B cell (primary cell): ENCODE measurements at regions not wholly inside any gene's neighbourhood (a gene's known extent, or its start where the extent isn't known, plus 50 kb on each side); places are given as distances from the start of the nearest gene placed in this dataset.
"Not testable (repeated sequence)": the region's sequence is repeated elsewhere in the genome, so short reads cannot be mapped to it uniquely, and the experiment has no call there.

ENCODE experiments used
- ATAC-seq: fragments of 200-7000 bp; cut with Tn5 transposase; one replicate; pipeline ENCODE4 v1.10.0; 2021; ENCODE audit warnings: low read depth, mild to moderate bottlenecking, moderate number of reproducible peaks, moderate library complexity
- CTCF ChIA-PET: fragments of 350-600 bp; sonication (Branson Sonifier 250); formaldehyde crosslinking; loops from one replicate; lab custom pipeline; 2021; ENCODE audit warnings: antibody characterized with exemption, inconsistent platforms; lab: Charles Lee
- POLR2A ChIA-PET: fragments of 350-600 bp; sonication (Branson Sonifier 250); formaldehyde crosslinking; loops from one replicate; lab custom pipeline; 2021; ENCODE audit warnings: antibody characterized with exemption; lab: Charles Lee
- DNase-seq: peaks from one replicate; pipeline ENCODE4 v3.0.0; 2013
- H2AFZ ChIP-seq: 2 replicates; pipeline ENCODE4 v1.6.1; 2012; ENCODE audit warnings: mild to moderate bottlenecking, low read depth, low read length; ENCODE audit not compliant: insufficient read depth, poor library complexity, severe bottlenecking
- H3K27ac ChIP-seq, 2 donors: 1 replicate in 1 of 2; 2 replicates in 1 of 2; pipeline ENCODE4 v1.5.1; 2012 to 2013; ENCODE audit warnings: low read length in 2 of 2, mild to moderate bottlenecking in 2 of 2, moderate library complexity in 1 of 2
- H3K27me3 ChIP-seq, 4 experiments: fragments of 200-600 bp in 1 of 4; sonication (generic) in 1 of 4; replicated peaks in 1 of 4; 1 replicate in 2 of 4; 2 replicates in 2 of 4; pipeline versions ENCODE4 v1.6.1 to v1.7.0; 2013 to 2016; ENCODE audit warnings: low read length in 3 of 4, mild to moderate bottlenecking in 2 of 4, mixed read lengths in 1 of 4, moderate library complexity in 1 of 4; ENCODE audit not compliant: insufficient read depth in 4 of 4, control insufficient read depth in 3 of 4; ENCODE audit errors: control extremely low read depth in 1 of 4
- H3K36me3 ChIP-seq, 2 experiments: replicated peaks in 1 of 2; 1 replicate in 1 of 2; 2 replicates in 1 of 2; pipeline versions ENCODE4 v1.6.1 to v1.7.1; 2013; ENCODE audit warnings: low read length in 1 of 2; ENCODE audit not compliant: insufficient read depth in 2 of 2, control insufficient read depth in 1 of 2; ENCODE audit errors: control extremely low read depth in 1 of 2, extremely low read depth in 1 of 2
- H3K4me1 ChIP-seq, 2 donors: fragments of 200-600 bp in 1 of 2; sonication (generic) in 1 of 2; 1 replicate in 1 of 2; 2 replicates in 1 of 2; pipeline versions ENCODE4 v1.5.1 to v1.6.1; 2013 to 2017; ENCODE audit warnings: low read length in 2 of 2; ENCODE audit not compliant: control insufficient read depth in 2 of 2, insufficient read depth in 2 of 2
- H3K4me2 ChIP-seq: replicated peaks from 2 replicates; pipeline ENCODE3; 2012; ENCODE audit warnings: mild to moderate bottlenecking, low read depth, low read length; ENCODE audit not compliant: poor library complexity, severe bottlenecking
- H3K4me3 ChIP-seq, 5 experiments: fragments of 200-600 bp in 1 of 5; sonication (generic) in 1 of 5; 1 replicate in 3 of 5; 2 replicates in 2 of 5; pipeline versions ENCODE4 v1.5.1 to v1.7.0; 2011 to 2016; ENCODE audit warnings: low read length in 4 of 5, mild to moderate bottlenecking in 4 of 5, low read depth in 2 of 5, control low read depth in 1 of 5, moderate library complexity in 1 of 5; ENCODE audit not compliant: insufficient read depth in 1 of 5; ENCODE audit errors: control extremely low read depth in 1 of 5, extremely low read depth in 1 of 5
- H3K79me2 ChIP-seq: fragments of 200-600 bp; sonication (generic); one replicate; pipeline ENCODE4 v1.6.0; 2016; ENCODE audit warnings: low read length; ENCODE audit not compliant: control insufficient read depth, insufficient read depth
- H3K9ac ChIP-seq: fragments of 200-600 bp; sonication (generic); 2 replicates; pipeline ENCODE4 v1.6.1; 2017; ENCODE audit warnings: mild to moderate bottlenecking, low read length, moderate library complexity
- H3K9me3 ChIP-seq, 3 donors: one replicate each; pipeline versions ENCODE4 v1.6.1 to v1.7.1; 2013; ENCODE audit warnings: low read length in 2 of 3; ENCODE audit not compliant: control insufficient read depth in 2 of 3, insufficient read depth in 1 of 3; ENCODE audit errors: control extremely low read depth in 1 of 3
- H4K20me1 ChIP-seq: 2 replicates; pipeline ENCODE4 v1.6.0; 2012; ENCODE audit warnings: mild to moderate bottlenecking, low read length; ENCODE audit not compliant: insufficient read depth, control insufficient read depth, poor library complexity, severe bottlenecking
- H3K27ac Mint-ChIP-seq: one replicate; pipeline ENCODE4 v1.8.0; 2021; ENCODE audit warnings: mixed read lengths
- H3K27me3 Mint-ChIP-seq: one replicate; pipeline ENCODE4 v1.8.0; 2021; ENCODE audit warnings: mixed read lengths
- H3K4me1 Mint-ChIP-seq: one replicate; pipeline ENCODE4 v1.8.0; 2021; ENCODE audit warnings: mixed read lengths
- H3K4me3 Mint-ChIP-seq: one replicate; pipeline ENCODE4 v1.8.0; 2021; ENCODE audit warnings: mixed read lengths
- H3K9me3 Mint-ChIP-seq: one replicate; pipeline ENCODE4 v1.8.0; 2022; ENCODE audit warnings: mixed read lengths; ENCODE audit not compliant: insufficient read depth
- CTCF ChIP-seq: fragments of 200-600 bp; IDR thresholded peaks from one replicate; pipeline ENCODE4 v1.8.0; 2022; ENCODE audit warnings: antibody characterized with exemption, mild to moderate bottlenecking
- EZH2 ChIP-seq: IDR thresholded peaks from 2 replicates; pipeline ENCODE4 v1.6.1; 2012; ENCODE audit warnings: borderline replicate concordance, low read depth, mild to moderate bottlenecking, moderate library complexity, low read length; ENCODE audit not compliant: insufficient read depth, poor library complexity, severe bottlenecking
- WGBS: methylation state at CpG from one replicate; pipeline ENCODE4 v1.1.5; 2013; ENCODE audit warnings: missing lambda C conversion rate; ENCODE audit not compliant: insufficient coverage; 5-methylcytosine and 5-hydroxymethylcytosine counted together
- intact Hi-C: fragments of 100-400 bp; cut with micrococcal nuclease; formaldehyde crosslinking; loops from one replicate; pipeline ENCODE4 v1.10.0; 2022

DNA sequence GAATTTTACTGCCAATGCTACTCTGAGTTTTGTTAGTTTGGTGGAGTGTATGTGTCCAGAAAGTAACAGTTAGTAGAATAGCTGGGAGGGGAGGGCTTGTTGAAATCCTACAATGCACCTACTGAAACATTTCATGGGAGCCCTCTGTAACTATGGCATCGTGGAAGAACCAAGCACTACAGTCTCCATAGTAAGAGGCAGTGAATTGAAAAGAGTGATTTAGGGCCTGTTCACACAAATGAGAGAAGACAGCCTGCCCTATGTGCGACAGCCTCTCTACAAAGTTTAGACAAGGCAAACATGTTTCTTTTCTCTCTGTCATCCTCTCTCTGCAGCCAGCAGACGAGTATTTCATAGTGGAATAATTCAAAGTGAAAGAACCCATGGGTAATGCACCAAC is 676.6 kb downstream of the BRINP1 start:
- Mint-ChIP-seq H3K4me3 (no peak overlapping the region), H3K9me3 (peaks cover 2% of the 10 kb centered on the region), H3K4me1 (no peaks in the 10 kb centered on the region), H3K27me3 (no peaks in the 10 kb centered on the region), H3K27ac (no peak overlapping the region)
- Histone ChIP-seq H4K20me1 (no peaks in the 10 kb centered on the region), H3K27ac (no peak overlapping the region), H3K4me2 (no peak overlapping the region), H3K4me1 (no peaks in the 10 kb centered on the region), H2AFZ (no peak overlapping the region), H3K27me3 (no peaks in the 10 kb centered on the region), H3K79me2 (no peaks in the 10 kb centered on the region), H3K9me3 (peaks cover 0 to 4% (median 0%) of the 10 kb centered on the region in 3 donors), H3K36me3 (no peaks in the 10 kb centered on the region), H3K4me3 (no peak overlapping the region), H3K9ac (no peak overlapping the region)
- DNase-seq (no peak), ATAC-seq (no peak)
- WGBS = 67% methylated on average over 1 of the region's 3 CpGs
- ChIA-PET CTCF (no interaction called here), POLR2A (no interaction called here)
- intact Hi-C loops = no loop called here
- TF ChIP-seq EZH2 = no peak
- TF ChIP-seq CTCF = no peak

- DNase-seq = no peak
- no peaks in the 10 kb centered on the region for H3K36me3 ChIP-seq
- no CpG with 5 or more reads among the region's 2 CpGs for WGBS
- ATAC-seq = no peak
- no peak overlapping the region for H3K4me2 ChIP-seq
- intact Hi-C loops = no loop called here
- no peak overlapping the region for H3K4me3 ChIP-seq
- Mint-ChIP-seq H3K27me3 (no peaks in the 10 kb centered on the region), H3K9me3 (peaks cover 2% of the 10 kb centered on the region), H3K27ac (no peak overlapping the region), H3K4me1 (no peaks in the 10 kb centered on the region), H3K4me3 (no peak overlapping the region)
- no peak overlapping the region for H2AFZ ChIP-seq
- no peaks in the 10 kb centered on the region for H3K27me3 ChIP-seq
- no peaks in the 10 kb centered on the region for H3K79me2 ChIP-seq
- no peak overlapping the region for H3K27ac ChIP-seq
- ChIA-PET POLR2A (no interaction called here), CTCF (no interaction called here)
- no peaks in the 10 kb centered on the region for H4K20me1 ChIP-seq
- peaks cover 0 to 4% (median 0%) of the 10 kb centered on the region in 3 donors for H3K9me3 ChIP-seq
- TF ChIP-seq EZH2 (no peak), CTCF (no peak)
- no peaks in the 10 kb centered on the region for H3K4me1 ChIP-seq
- H3K9ac ChIP-seq = no peak overlapping the region
Measured at GRCh38 chr9:118693645-118694044, 675.6 kb downstream of the BRINP1 start.

DNA sequence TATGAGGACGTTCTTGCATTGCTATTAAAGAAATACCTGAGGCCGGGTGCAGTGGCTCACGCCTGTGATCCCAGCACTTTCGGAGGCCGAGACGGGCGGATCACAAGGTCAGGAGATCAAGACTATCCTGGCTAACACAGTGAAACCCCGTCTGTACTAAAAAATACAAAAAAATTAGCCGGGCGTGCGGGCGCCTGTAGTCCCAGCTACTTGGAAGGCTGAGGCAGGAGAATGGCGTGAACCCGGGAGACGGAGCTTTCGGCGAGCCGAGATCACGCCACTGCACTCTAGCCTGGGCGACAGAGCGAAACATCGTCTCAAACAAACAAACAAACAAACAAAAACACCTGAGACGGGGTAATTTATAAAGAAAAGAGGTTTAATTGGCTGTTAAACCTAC is 674.0 kb downstream of the BRINP1 start:
- H3K9me3 Mint-ChIP-seq, H3K4me3 Mint-ChIP-seq, H3K27me3 Mint-ChIP-seq, intact Hi-C loops, CTCF ChIA-PET, H4K20me1 ChIP-seq, H3K27ac Mint-ChIP-seq, H3K4me1 Mint-ChIP-seq, H3K4me3 ChIP-seq, H3K9me3 ChIP-seq, ATAC-seq, H3K36me3 ChIP-seq, POLR2A ChIA-PET, H3K79me2 ChIP-seq, H2AFZ ChIP-seq, H3K9ac ChIP-seq, H3K4me2 ChIP-seq, DNase-seq, H3K27ac ChIP-seq, H3K27me3 ChIP-seq, H3K4me1 ChIP-seq: not testable (repeated sequence)
- 92% methylated on average over 8 of the region's 23 CpGs for WGBS
